H9 (cell line): ENCODE measurements at regions not wholly inside any gene's neighbourhood (a gene's known extent, or its start where the extent isn't known, plus 50 kb on each side); places are given as distances from the start of the nearest gene placed in this dataset.

Experiments
- DNase-seq: peaks from one replicate; pipeline ENCODE4 v3.0.0-alpha.2; 2017
- H2AFZ ChIP-seq: one replicate; pipeline ENCODE4 v1.6.1; 2013; ENCODE audit warnings: mild to moderate bottlenecking, low read length, control low read depth, moderate library complexity
- H2AK5ac ChIP-seq: 2 replicates; pipeline ENCODE4 v1.6.1; 2013; ENCODE audit warnings: low read length, control low read depth, mixed read lengths; ENCODE audit not compliant: insufficient read length
- H2BK120ac ChIP-seq: one replicate; pipeline ENCODE4 v1.6.1; 2013; ENCODE audit warnings: low read depth, mild to moderate bottlenecking, low read length, control low read depth, inconsistent platforms; ENCODE audit not compliant: poor library complexity, severe bottlenecking
- H2BK12ac ChIP-seq: 2 replicates; pipeline ENCODE4 v1.6.1; 2013; ENCODE audit warnings: low read length, control low read depth, mixed read lengths, low read depth; ENCODE audit not compliant: insufficient read length
- H2BK15ac ChIP-seq: 2 replicates; pipeline ENCODE4 v1.6.1; 2013; ENCODE audit warnings: low read depth, low read length, control low read depth
- H2BK20ac ChIP-seq: one replicate; pipeline ENCODE4 v1.6.1; 2013; ENCODE audit warnings: low read depth, mild to moderate bottlenecking, low read length, control low read depth, inconsistent platforms; ENCODE audit not compliant: poor library complexity, severe bottlenecking
- H2BK5ac ChIP-seq: 2 replicates; pipeline ENCODE4 v1.6.1; 2013; ENCODE audit warnings: low read length, control low read depth, mixed read lengths; ENCODE audit not compliant: insufficient read length
- H3K14ac ChIP-seq: 2 replicates; pipeline ENCODE4 v1.6.1; 2013; ENCODE audit warnings: low read length, control low read depth; ENCODE audit not compliant: insufficient read depth
- H3K18ac ChIP-seq: 2 replicates; pipeline ENCODE4 v1.6.1; 2013; ENCODE audit warnings: low read depth, mild to moderate bottlenecking, mixed read lengths, low read length, control low read depth; ENCODE audit not compliant: insufficient read length
- H3K23ac ChIP-seq: 2 replicates; pipeline ENCODE4 v1.6.1; 2013; ENCODE audit warnings: low read length, control low read depth, mixed read lengths, low read depth; ENCODE audit not compliant: insufficient read length
- H3K23me2 ChIP-seq: 2 replicates; pipeline ENCODE4 v1.6.1; 2013; ENCODE audit warnings: low read depth, mild to moderate bottlenecking, mixed read lengths, low read length, control low read depth; ENCODE audit not compliant: insufficient read length, poor library complexity, severe bottlenecking
- H3K27ac ChIP-seq: 2 replicates; pipeline ENCODE4 v1.5.1; 2013; ENCODE audit warnings: low read length, control low read depth, mixed read lengths, low read depth; ENCODE audit not compliant: insufficient read length
- H3K27me3 ChIP-seq: 2 replicates; pipeline ENCODE4 v1.6.1; 2013; ENCODE audit warnings: low read length, control low read depth, inconsistent platforms; ENCODE audit not compliant: insufficient read depth
- H3K4ac ChIP-seq: 2 replicates; pipeline ENCODE4 v1.6.1; 2013; ENCODE audit warnings: low read depth, mild to moderate bottlenecking, control low read depth, inconsistent platforms, low read length, moderate library complexity
- H3K4me1 ChIP-seq: 2 replicates; pipeline ENCODE4 v1.6.1; 2013; ENCODE audit warnings: low read length, control low read depth, inconsistent platforms; ENCODE audit not compliant: insufficient read depth
- H3K4me2 ChIP-seq: 2 replicates; pipeline ENCODE4 v1.6.1; 2013; ENCODE audit warnings: low read length, control low read depth, mixed read lengths; ENCODE audit not compliant: insufficient read length, insufficient read depth
- H3K56ac ChIP-seq: 2 replicates; pipeline ENCODE4 v1.6.1; 2013; ENCODE audit warnings: low read depth, mild to moderate bottlenecking, mixed read lengths, low read length, control low read depth; ENCODE audit not compliant: insufficient read length
- H3K79me1 ChIP-seq: 2 replicates; pipeline ENCODE4 v1.6.1; 2013; ENCODE audit warnings: low read depth, mild to moderate bottlenecking, moderate library complexity, low read length, control low read depth, inconsistent platforms; ENCODE audit not compliant: insufficient read depth, poor library complexity, severe bottlenecking
- H3K79me2 ChIP-seq: 2 replicates; pipeline ENCODE4 v1.6.1; 2013; ENCODE audit warnings: low read length, control low read depth, inconsistent platforms; ENCODE audit not compliant: insufficient read depth
- H3K9ac ChIP-seq: 2 replicates; pipeline ENCODE4 v1.6.1; 2013; ENCODE audit warnings: low read length, control low read depth, mixed read lengths; ENCODE audit not compliant: insufficient read length; ENCODE audit errors: extremely low read depth
- H3K9me3 ChIP-seq: one replicate; pipeline ENCODE4 v1.6.1; 2013; ENCODE audit warnings: low read depth, low read length, inconsistent platforms; ENCODE audit not compliant: control insufficient read depth
- H3T11ph ChIP-seq: one replicate; pipeline ENCODE4 v1.6.1; 2013; ENCODE audit warnings: mild to moderate bottlenecking, low read length, control low read depth, inconsistent platforms
- H4K20me1 ChIP-seq: one replicate; pipeline ENCODE4 v1.6.1; 2013; ENCODE audit not compliant: control insufficient read depth, insufficient read length, insufficient read depth
- H4K5ac ChIP-seq: 2 replicates; pipeline ENCODE4 v1.6.1; 2013; ENCODE audit warnings: low read depth, mild to moderate bottlenecking, mixed read lengths, low read length, control low read depth; ENCODE audit not compliant: insufficient read length
- H4K8ac ChIP-seq: replicated peaks from 2 replicates; pipeline ENCODE4 v1.6.1; 2013; ENCODE audit warnings: low read length, control low read depth, mixed read lengths, low read depth; ENCODE audit not compliant: insufficient read length
- H4K91ac ChIP-seq: 2 replicates; pipeline ENCODE4 v1.6.1; 2013; ENCODE audit warnings: low read depth, mild to moderate bottlenecking, moderate library complexity, mixed read lengths, low read length, control low read depth; ENCODE audit not compliant: insufficient read length
- H3K27ac Mint-ChIP-seq, 3 experiments: 2 replicates in 2 of 3; 3 replicates in 1 of 3; pipeline ENCODE4 v1.8.0; 2020 to 2021; ENCODE audit warnings: mixed read lengths in 3 of 3, mild to moderate bottlenecking in 1 of 3, moderate library complexity in 1 of 3
- H3K27me3 Mint-ChIP-seq: 2 replicates; pipeline ENCODE4 v1.8.0; 2021; ENCODE audit warnings: low read depth, mild to moderate bottlenecking, moderate library complexity, mixed read lengths
- H3K36me3 Mint-ChIP-seq, 3 experiments: 2 replicates in 2 of 3; 3 replicates in 1 of 3; pipeline ENCODE4 v1.8.0; 2020 to 2021; ENCODE audit warnings: low read depth in 3 of 3, mixed read lengths in 3 of 3; ENCODE audit not compliant: insufficient read depth in 1 of 3
- H3K4me1 Mint-ChIP-seq, 2 experiments: 2 replicates each; pipeline ENCODE4 v1.8.0; 2020; ENCODE audit warnings: mixed read lengths in 2 of 2
- H3K4me3 Mint-ChIP-seq, 2 experiments: 2 replicates in 1 of 2; 3 replicates in 1 of 2; pipeline ENCODE4 v1.8.0; 2020 to 2021; ENCODE audit warnings: mild to moderate bottlenecking in 2 of 2, mixed read lengths in 2 of 2, moderate library complexity in 1 of 2
- H3K9me3 Mint-ChIP-seq, 2 experiments: 2 replicates in 1 of 2; 3 replicates in 1 of 2; pipeline ENCODE4 v1.8.0; 2020; ENCODE audit warnings: mild to moderate bottlenecking in 2 of 2, mixed read lengths in 2 of 2, moderate library complexity in 1 of 2
- CTCF ChIP-seq: fragments of 200-600 bp; sonication (generic); conservative IDR thresholded peaks from 3 replicates; pipeline ENCODE4 v1.8.0; 2021; ENCODE audit warnings: antibody characterized with exemption, mild to moderate bottlenecking
- WGBS: extraction: QIAGEN DNeasy Blood & Tissue Kit; methylation state at CpG from one replicate; pipeline ENCODE4 v1.1.7; 2013; ENCODE audit warnings: missing lambda C conversion rate, low lambda C conversion rate, mixed read lengths; ENCODE audit not compliant: insufficient read length; ENCODE audit errors: extremely low coverage; 5-methylcytosine and 5-hydroxymethylcytosine counted together

GRCh38 chrX:76366972-76367371 lies 60.5 kb upstream of the MAGEE1 start:
- Histone ChIP-seq H3K23ac (no peak overlapping the region), H2BK120ac (no peak overlapping the region), H2BK5ac (no peak overlapping the region), H2BK20ac (no peak overlapping the region), H2BK12ac (no peak overlapping the region), H3K18ac (no peak overlapping the region), H3K4me1 (no peaks in the 10 kb centered on the region), H2BK15ac (no peak overlapping the region), H3K56ac (no peak overlapping the region), H4K20me1 (no peaks in the 10 kb centered on the region), H3K14ac (no peak overlapping the region), H3K27ac (no peak overlapping the region), H4K8ac (no peak overlapping the region), H3K79me2 (no peaks in the 10 kb centered on the region), H2AK5ac (no peak overlapping the region), H3K9ac (no peak overlapping the region), H2AFZ (no peak overlapping the region), H4K5ac (peak overlapping the region; percentile 48), H3K27me3 (no peaks in the 10 kb centered on the region), H3K23me2 (no peaks in the 10 kb centered on the region), H4K91ac (no peak overlapping the region), H3K4me2 (no peak overlapping the region), H3K79me1 (no peaks in the 10 kb centered on the region), H3K9me3 (peaks cover 9% of the 10 kb centered on the region), H3T11ph (no peak overlapping the region), H3K4ac (no peak overlapping the region)
- no peak overlapping the region for H3K4me3 Mint-ChIP-seq
- peak overlapping the region in 1 of 3 experiments; percentile 57; a peak in 1 of 7 replicates for H3K27ac Mint-ChIP-seq
- TF ChIP-seq CTCF, result no peak
- peaks cover 2 to 4% (median 3%) of the 10 kb centered on the region in 3 experiments; a peak in 5 of 7 replicates for H3K36me3 Mint-ChIP-seq
- no CpG with 5 or more reads among the region's 4 CpGs for WGBS
- no peaks in the 10 kb centered on the region; the same call in 1 of the 2 replicates for H3K27me3 Mint-ChIP-seq
- DNase-seq, result no peak
- H3K4me1 Mint-ChIP-seq, result peaks cover 0 to 7% of the 10 kb centered on the region in 2 experiments; a peak in 2 of 4 replicates
- H3K9me3 Mint-ChIP-seq, result peaks cover 79 to 88% of the 10 kb centered on the region in 2 experiments
